ENCODE measurements at regions not wholly inside any gene's neighbourhood (a gene's known extent, or its start where the extent isn't known, plus 50 kb on each side); places are given as distances from the start of the nearest gene placed in this dataset.

GRCh38 chr2:36032046-36032445 lies 323.5 kb upstream of the CRIM1 start:
- no peak for TF ChIP-seq CTCF (IDR thresholded peaks at IDR 0.05)
- TF ChIP-seq POLR2A (IDR thresholded peaks at IDR 0.05): no peak

Measured in right lobe of liver (tissue), 4 donors.